ENCODE measurements at regions not wholly inside any gene's neighbourhood (a gene's known extent, or its start where the extent isn't known, plus 50 kb on each side); places are given as distances from the start of the nearest gene placed in this dataset.

GRCh38 chr18:70382017-70382416 lies 93.2 kb downstream of the SOCS6 start:
- Mint-ChIP-seq H3K4me3 (no peak overlapping the region), H3K4me1 (ENCODE audit: low read depth) (peaks cover 63% of the 10 kb centered on the region), H3K27ac (no peak overlapping the region), H3K36me3 (ENCODE audit: low read depth) (peaks cover 11% of the 10 kb centered on the region), H3K9me3 (no peaks in the 10 kb centered on the region), H3K27me3 (ENCODE audit: insufficient read depth) (peaks cover 3% of the 10 kb centered on the region)
- no peak for TF ChIP-seq CTCF (IDR thresholded peaks at IDR 0.05)
- DNase-seq = no peak

GRCh38 chr18:70380915-70381896 lies 92.4 kb downstream of the SOCS6 start:
- Mint-ChIP-seq H3K36me3 (ENCODE audit: low read depth) (peaks cover 14% of the 10 kb centered on the region), H3K27ac (no peak overlapping the region; the same call in 1 of the 2 replicates), H3K4me3 (no peak overlapping the region), H3K27me3 (ENCODE audit: insufficient read depth) (peaks cover 3% of the 10 kb centered on the region), H3K9me3 (no peaks in the 10 kb centered on the region), H3K4me1 (ENCODE audit: low read depth) (peaks cover 58% of the 10 kb centered on the region)
- no peak for DNase-seq
- no peak for TF ChIP-seq CTCF (IDR thresholded peaks at IDR 0.05)
